ENCODE measurements at regions not wholly inside any gene's neighbourhood (a gene's known extent, or its start where the extent isn't known, plus 50 kb on each side); places are given as distances from the start of the nearest gene placed in this dataset.

- no peak overlapping the region for H3K27ac ChIP-seq
- intact Hi-C loops (cut with DNase I), result no loop called here
- WGBS, 3 donors, result 61 to 76% (median 66%) methylated on average over 1 of the region's 1 CpG
- no peak overlapping the region for H3K4me3 ChIP-seq
- H3K27me3 ChIP-seq (ENCODE audit: insufficient read depth in 3 of 3, low read length in 2 of 3), result no peaks in the 10 kb centered on the region
- TF ChIP-seq CTCF (IDR thresholded peaks at IDR 0.05), result no peak
- DNase-seq (no peak), ATAC-seq (no peak)
- H3K4me1 ChIP-seq, result no peaks in the 10 kb centered on the region
- H3K36me3 ChIP-seq (ENCODE audit: insufficient read depth in 1 of 2, low read depth in 1 of 2), result no peaks in the 10 kb centered on the region
- peaks cover 4% of the 10 kb centered on the region for H3K9me3 ChIP-seq
Observed at GRCh38 chr3:103685939-103686338, 1251.1 kb downstream of the ZPLD1 start.

GRCh38 chr3:103690536-103690935 is 1255.7 kb downstream of the ZPLD1 start:
- no peaks in the 10 kb centered on the region for H3K36me3 ChIP-seq (ENCODE audit: insufficient read depth in 1 of 2, low read depth in 1 of 2)

GRCh38 chr3:103693831-103694230 is 1259.0 kb downstream of the ZPLD1 start:
- 55 to 71% (median 63%) methylated on average over 2 of the region's 2 CpGs for WGBS, 3 donors
- DNase-seq (no peak), ATAC-seq (no peak)
- no peak overlapping the region for H3K27ac ChIP-seq
- H3K4me1 ChIP-seq, result no peaks in the 10 kb centered on the region
- no peaks in the 10 kb centered on the region for H3K36me3 ChIP-seq (ENCODE audit: insufficient read depth in 1 of 2, low read depth in 1 of 2)
- TF ChIP-seq CTCF (IDR thresholded peaks at IDR 0.05), result no peak
- no peaks in the 10 kb centered on the region for H3K27me3 ChIP-seq (ENCODE audit: insufficient read depth in 3 of 3, low read length in 2 of 3)
- intact Hi-C loops (cut with DNase I), result no loop called here
- H3K9me3 ChIP-seq, result peaks cover 4% of the 10 kb centered on the region
- H3K4me3 ChIP-seq, result no peak overlapping the region

More at GRCh38 chr3:103690536-103690935, 1255.7 kb downstream of the ZPLD1 start:
- ATAC-seq, result no peak
- Histone ChIP-seq H3K27me3 (ENCODE audit: insufficient read depth in 3 of 3, low read length in 2 of 3) (no peaks in the 10 kb centered on the region), H3K4me1 (no peaks in the 10 kb centered on the region), H3K27ac (no peak overlapping the region), H3K4me3 (no peak overlapping the region), H3K9me3 (peaks cover 4% of the 10 kb centered on the region)
- intact Hi-C loops (cut with DNase I), result no loop called here
- TF ChIP-seq CTCF (IDR thresholded peaks at IDR 0.05), result no peak
- no peak for DNase-seq

GRCh38 chr3:103698646-103699045 is 1263.8 kb downstream of the ZPLD1 start:
- WGBS, 3 donors, result 86 to 89% (median 87%) methylated on average over 1 of the region's 1 CpG
- no peak for ATAC-seq
- Histone ChIP-seq H3K9me3 (no peaks in the 10 kb centered on the region), H3K4me1 (no peaks in the 10 kb centered on the region), H3K4me3 (no peak overlapping the region), H3K27me3 (ENCODE audit: insufficient read depth in 3 of 3, low read length in 2 of 3) (no peaks in the 10 kb centered on the region), H3K27ac (no peak overlapping the region), H3K36me3 (ENCODE audit: insufficient read depth in 1 of 2, low read depth in 1 of 2) (no peaks in the 10 kb centered on the region)
- TF ChIP-seq CTCF (IDR thresholded peaks at IDR 0.05), result no peak
- DNase-seq, result no peak
- intact Hi-C loops (cut with DNase I), result no loop called here

- no peaks in the 10 kb centered on the region for H3K36me3 ChIP-seq (ENCODE audit: insufficient read depth in 1 of 2, low read depth in 1 of 2)
- H3K4me3 ChIP-seq, result no peak overlapping the region
- H3K27ac ChIP-seq, result no peak overlapping the region
- no peaks in the 10 kb centered on the region for H3K27me3 ChIP-seq (ENCODE audit: insufficient read depth in 3 of 3, low read length in 2 of 3)
- ATAC-seq (no peak), DNase-seq (no peak)
- no peaks in the 10 kb centered on the region for H3K9me3 ChIP-seq
- WGBS, 3 donors, result 71 to 92% (median 92%) methylated on average over 3 of the region's 3 CpGs
- no peaks in the 10 kb centered on the region for H3K4me1 ChIP-seq
- TF ChIP-seq CTCF (IDR thresholded peaks at IDR 0.05), result no peak
- intact Hi-C loops (cut with DNase I), result no loop called here
Observed at GRCh38 chr3:103699228-103699627, 1264.4 kb downstream of the ZPLD1 start.

All from psoas muscle (tissue), 7 donors.